ENCODE measurements at regions not wholly inside any gene's neighbourhood (a gene's known extent, or its start where the extent isn't known, plus 50 kb on each side); places are given as distances from the start of the nearest gene placed in this dataset.

- intact Hi-C loops (cut with DNase I): no loop called here
- no peak for DNase-seq (ENCODE audit: low spot score)
Observed at GRCh38 chr13:105147461-105147860, 1388.0 kb downstream of the EFNB2 start.

- DNase-seq (ENCODE audit: low spot score): no peak
- intact Hi-C loops (cut with DNase I): no loop called here
Observed at GRCh38 chr13:105144936-105145335, 1390.5 kb downstream of the EFNB2 start.

- no peak for DNase-seq (ENCODE audit: low spot score)
- intact Hi-C loops (cut with DNase I): no loop called here
Observed at GRCh38 chr13:105144020-105144419, 1391.4 kb downstream of the EFNB2 start.

GRCh38 chr13:105142556-105142955 is 1392.9 kb downstream of the EFNB2 start:
- DNase-seq (ENCODE audit: low spot score): no peak
- intact Hi-C loops (cut with DNase I): no loop called here

GRCh38 chr13:105139380-105140285 is 1395.8 kb downstream of the EFNB2 start:
- peak; percentile 82 for DNase-seq (ENCODE audit: low spot score)
- intact Hi-C loops (cut with DNase I): no loop called here

- DNase-seq (ENCODE audit: low spot score): no peak
- intact Hi-C loops (cut with DNase I): no loop called here
Observed at GRCh38 chr13:105139048-105139379, 1396.4 kb downstream of the EFNB2 start.

- intact Hi-C loops (cut with DNase I): no loop called here
- no peak for DNase-seq (ENCODE audit: low spot score)
Observed at GRCh38 chr13:105135852-105136615, 1399.4 kb downstream of the EFNB2 start.

GRCh38 chr13:105127732-105128131 is 1407.7 kb downstream of the EFNB2 start:
- intact Hi-C loops (cut with DNase I): no loop called here
- DNase-seq (ENCODE audit: low spot score): no peak

GRCh38 chr13:105121221-105121620 is 1414.2 kb downstream of the EFNB2 start:
- DNase-seq (ENCODE audit: low spot score): no peak
- intact Hi-C loops (cut with DNase I): no loop called here

- intact Hi-C loops (cut with DNase I): no loop called here
- DNase-seq (ENCODE audit: low spot score): no peak
Observed at GRCh38 chr13:105118426-105118985, 1417.0 kb downstream of the EFNB2 start.

- no peak for DNase-seq (ENCODE audit: low spot score)
- intact Hi-C loops (cut with DNase I): no loop called here
Observed at GRCh38 chr13:105116966-105117365, 1418.5 kb downstream of the EFNB2 start.

GRCh38 chr13:105112561-105112960 is 1422.9 kb downstream of the EFNB2 start:
- intact Hi-C loops (cut with DNase I): no loop called here
- no peak for DNase-seq (ENCODE audit: low spot score)

GRCh38 chr13:105107781-105108180 is 1427.7 kb downstream of the EFNB2 start:
- DNase-seq (ENCODE audit: low spot score): no peak
- intact Hi-C loops (cut with DNase I): no loop called here

- no peak for DNase-seq (ENCODE audit: low spot score)
- intact Hi-C loops (cut with DNase I): no loop called here
Observed at GRCh38 chr13:105105471-105105870, 1430.0 kb downstream of the EFNB2 start.

GRCh38 chr13:105097521-105097920 is 1437.9 kb downstream of the EFNB2 start:
- no peak for DNase-seq (ENCODE audit: low spot score)
- intact Hi-C loops (cut with DNase I): no loop called here

- intact Hi-C loops (cut with DNase I): no loop called here
- no peak for DNase-seq (ENCODE audit: low spot score)
Observed at GRCh38 chr13:105089858-105090643, 1445.4 kb downstream of the EFNB2 start.

GRCh38 chr13:105087945-105088344 is 1447.5 kb downstream of the EFNB2 start:
- no peak for DNase-seq (ENCODE audit: low spot score)
- intact Hi-C loops (cut with DNase I): no loop called here

- intact Hi-C loops (cut with DNase I): no loop called here
Observed at GRCh38 chr13:105084931-105085330, 1450.5 kb downstream of the EFNB2 start.

GRCh38 chr13:105083992-105084391 is 1451.5 kb downstream of the EFNB2 start:
- no peak for DNase-seq (ENCODE audit: low spot score)
- intact Hi-C loops (cut with DNase I): no loop called here

More at GRCh38 chr13:105084931-105085330, 1450.5 kb downstream of the EFNB2 start:
- no peak for DNase-seq (ENCODE audit: low spot score)

GRCh38 chr13:105074755-105075154 is 1460.7 kb downstream of the EFNB2 start:
- no peak for DNase-seq (ENCODE audit: low spot score)
- intact Hi-C loops (cut with DNase I): no loop called here

All from cardiac septum (tissue), 1 donor.